GM21619 (cell line): ENCODE measurements at regions not wholly inside any gene's neighbourhood (a gene's known extent, or its start where the extent isn't known, plus 50 kb on each side); places are given as distances from the start of the nearest gene placed in this dataset.

Experiments
- ATAC-seq: cut with Tn5 transposase; IDR thresholded peaks from one replicate; pipeline ENCODE4 v1.9.1; 2021; ENCODE audit not compliant: unreplicated experiment

- no peak for ATAC-seq
These were observed 680.8 kb upstream of the FAM241A start for GRCh38 chr4:111464251-111465045.

- no peak for ATAC-seq
These were observed 678.2 kb upstream of the FAM241A start for GRCh38 chr4:111466811-111467604.

DNA sequence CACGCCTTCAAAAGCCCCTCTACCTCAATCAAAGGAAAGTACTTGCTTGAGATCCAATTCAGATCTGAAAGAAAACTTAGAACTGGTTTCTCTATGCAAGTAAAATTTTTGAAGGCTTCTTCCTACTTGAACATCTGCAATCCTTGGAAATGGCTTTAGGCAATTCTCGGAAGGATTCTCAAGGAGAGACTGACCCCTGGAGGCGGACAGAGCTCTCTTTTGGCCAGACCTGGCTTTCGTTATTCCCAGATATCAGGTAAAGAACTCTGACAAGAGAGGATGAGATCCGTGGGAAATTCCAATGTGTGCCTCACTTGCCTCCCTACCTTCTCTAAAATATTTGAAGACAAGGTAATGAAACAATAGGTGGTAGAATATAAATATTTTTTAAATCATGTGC, 670.3 kb upstream of the FAM241A start:
- no peak for ATAC-seq

GRCh38 chr4:111475666-111476065, 669.6 kb upstream of the FAM241A start:
- no peak for ATAC-seq

DNA sequence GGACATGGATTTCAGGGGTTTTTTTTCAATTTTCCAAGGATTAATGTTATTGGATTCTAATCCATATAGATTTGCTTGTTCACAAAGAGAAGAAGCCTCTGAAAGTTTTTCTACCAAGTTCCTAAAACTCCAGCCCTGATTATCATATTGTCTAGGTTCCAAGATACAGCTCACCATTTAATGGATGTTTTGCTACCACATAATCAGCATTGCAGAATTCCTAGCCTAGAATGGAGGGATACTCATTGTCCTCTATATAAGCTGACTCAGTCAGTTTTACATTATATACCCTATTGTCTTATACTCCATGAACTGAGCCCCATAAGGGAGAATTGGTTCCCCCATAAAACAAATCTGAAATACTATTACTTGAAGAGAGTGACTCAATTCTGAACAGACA, 664.7 kb upstream of the FAM241A start:
- ATAC-seq, result no peak

DNA sequence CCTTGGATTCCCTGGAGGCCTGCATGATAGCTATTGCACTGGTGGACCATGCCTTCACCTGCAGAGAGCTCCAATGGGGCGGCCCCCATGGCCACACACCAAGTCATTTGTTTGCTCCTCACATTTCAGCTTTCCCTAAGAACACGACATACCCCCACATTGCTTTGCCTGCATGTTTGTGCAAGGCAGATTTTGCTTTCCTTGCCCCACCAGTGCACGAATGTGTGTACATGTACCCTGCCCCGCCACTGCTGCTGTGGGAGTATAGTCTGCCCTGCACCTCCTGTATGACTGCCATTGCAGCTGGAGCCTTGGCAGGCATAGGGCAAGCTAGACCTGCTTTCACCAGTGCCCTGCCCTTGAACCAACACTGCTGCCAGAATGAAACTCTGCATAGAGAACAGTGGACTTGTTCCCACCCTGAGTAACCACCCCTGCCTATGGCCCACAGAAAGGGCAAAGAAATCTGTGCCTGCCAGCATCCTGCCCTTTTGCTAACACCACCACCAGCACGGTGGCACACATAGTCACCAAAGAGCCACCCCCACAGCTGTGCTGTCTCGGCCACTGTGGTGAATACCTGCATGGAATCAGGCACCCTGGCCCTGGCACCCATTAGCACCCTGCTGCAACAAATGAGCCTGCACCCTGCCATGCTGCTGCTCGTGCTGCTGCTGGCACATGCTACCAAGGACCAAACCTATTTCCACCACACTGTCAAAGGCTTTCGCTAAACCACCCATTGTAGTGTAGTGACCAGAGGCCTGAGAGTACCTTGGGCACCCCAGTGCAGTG, 661.7 kb upstream of the FAM241A start:
- no peak for ATAC-seq

GRCh38 chr4:111492496-111492895, 652.8 kb upstream of the FAM241A start:
- ATAC-seq, result no peak

DNA sequence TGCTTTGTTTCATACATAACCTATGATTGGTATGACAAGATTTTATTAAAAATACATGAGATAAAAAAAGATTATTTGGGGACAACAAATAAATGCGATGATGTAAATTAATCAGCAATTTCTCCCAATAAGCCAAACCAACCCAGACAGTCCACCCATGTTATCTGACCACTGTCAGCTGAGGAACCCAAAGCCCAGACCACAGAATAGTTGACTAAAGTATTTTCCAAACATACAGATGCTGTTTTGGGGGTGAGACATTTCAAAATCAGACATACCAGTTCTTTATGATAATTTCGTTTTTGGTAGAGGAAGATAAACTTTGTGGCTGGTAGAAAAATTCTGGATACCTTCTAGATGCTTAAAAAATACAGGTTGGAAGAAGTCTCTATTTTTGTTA, 650.8 kb upstream of the FAM241A start:
- no peak for ATAC-seq

GRCh38 chr4:111494971-111495370, 650.3 kb upstream of the FAM241A start:
- no peak for ATAC-seq

GRCh38 chr4:111499291-111499690, 646.0 kb upstream of the FAM241A start:
- ATAC-seq, result no peak

DNA sequence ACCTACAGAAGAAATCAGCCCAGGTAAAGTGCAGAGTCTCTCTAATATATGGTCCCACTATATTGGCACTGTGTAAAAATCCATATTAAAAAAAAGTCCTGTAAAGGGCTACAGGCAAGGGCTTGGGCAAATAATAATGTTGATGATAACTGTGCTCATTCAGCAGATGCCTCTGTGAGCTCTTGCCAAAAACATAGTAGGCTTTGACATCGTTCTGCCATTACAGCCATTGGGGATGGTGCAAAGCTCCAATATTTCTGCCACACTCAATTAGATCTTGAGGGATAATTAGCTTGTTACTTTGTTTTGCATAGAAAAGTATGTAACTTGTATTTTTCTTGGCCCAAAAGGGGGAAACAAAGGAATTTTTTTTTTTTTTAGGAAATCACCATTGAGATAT, 645.5 kb upstream of the FAM241A start:
- ATAC-seq, result no peak

DNA sequence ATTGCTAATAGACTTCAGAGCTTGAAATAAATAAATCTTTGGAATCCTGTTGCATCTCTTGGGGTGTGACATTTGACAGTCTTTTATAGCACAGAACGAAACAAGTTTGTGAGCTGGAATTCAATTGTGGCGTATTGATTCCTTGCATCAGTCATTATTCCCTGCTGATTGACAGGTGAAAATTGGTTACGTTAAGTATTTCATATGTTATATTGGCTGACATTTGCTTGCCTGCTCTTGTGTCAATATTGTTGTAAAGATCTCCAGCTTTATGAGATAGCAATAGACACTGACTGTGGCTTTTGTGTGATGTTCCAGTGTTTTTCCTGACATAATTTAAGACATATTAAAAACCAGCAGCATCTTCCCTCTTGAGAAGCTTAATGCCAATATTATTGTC, 644.4 kb upstream of the FAM241A start:
- no peak for ATAC-seq

DNA sequence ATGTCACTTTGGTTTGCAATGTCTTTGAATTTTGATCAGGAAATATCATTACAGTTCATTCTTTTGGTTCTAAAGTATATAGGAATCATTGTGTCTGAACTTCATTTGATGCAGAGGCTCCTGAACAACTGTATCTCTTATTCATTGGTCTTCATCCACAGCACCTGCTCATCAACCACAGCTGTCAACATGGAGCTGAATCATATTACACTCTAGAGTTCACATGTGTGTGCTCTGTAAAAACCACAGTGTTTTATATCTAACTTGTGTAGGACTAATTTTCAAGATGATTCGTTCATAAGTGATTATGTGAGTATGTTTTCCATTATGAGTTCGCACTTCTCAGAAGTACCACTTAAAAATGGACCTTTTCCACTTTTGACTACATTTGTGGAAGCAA, 643.3 kb upstream of the FAM241A start:
- no peak for ATAC-seq

DNA sequence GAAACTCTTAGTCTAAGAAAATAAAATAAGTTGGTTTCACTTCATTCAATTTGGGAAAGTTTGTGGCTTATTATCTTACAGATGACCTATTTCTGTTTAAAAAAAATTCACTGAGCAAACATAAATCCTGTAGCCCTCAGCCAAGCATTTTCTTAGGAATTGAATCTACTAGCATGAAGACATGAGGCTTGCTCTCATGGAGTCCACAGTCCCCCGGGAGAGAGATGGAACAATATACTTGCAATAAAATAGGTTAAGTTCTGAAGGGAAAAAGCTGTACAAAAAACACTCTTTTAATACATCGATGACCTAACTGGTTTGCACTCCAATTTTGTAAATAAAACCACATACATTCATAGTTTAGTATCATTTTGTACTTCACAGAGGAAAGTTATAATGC, 642.6 kb upstream of the FAM241A start:
- no peak for ATAC-seq

- ATAC-seq, result no peak
These were observed 638.5 kb upstream of the FAM241A start for GRCh38 chr4:111506706-111507105.

GRCh38 chr4:111510535-111510934, 634.7 kb upstream of the FAM241A start:
- ATAC-seq, result no peak

- ATAC-seq, result no peak
These were observed 633.0 kb upstream of the FAM241A start for GRCh38 chr4:111512081-111512783.

- ATAC-seq, result no peak
These were observed 625.6 kb upstream of the FAM241A start for GRCh38 chr4:111519683-111520082.

- ATAC-seq, result no peak
These were observed 614.8 kb upstream of the FAM241A start for GRCh38 chr4:111530446-111530845.

- no peak for ATAC-seq
These were observed 609.5 kb upstream of the FAM241A start for GRCh38 chr4:111535792-111536191.

GRCh38 chr4:111537165-111537564, 608.1 kb upstream of the FAM241A start:
- ATAC-seq, result no peak
